HL-60 (cell line): ENCODE measurements at regions not wholly inside any gene's neighbourhood (a gene's known extent, or its start where the extent isn't known, plus 50 kb on each side); places are given as distances from the start of the nearest gene placed in this dataset.

Source experiments
- DNase-seq, 2 experiments: peaks; one replicate each; pipeline ENCODE4 v3.0.0-alpha.2; 2010 to 2020; ENCODE audit warnings: low read depth in 1 of 2, low spot score in 1 of 2
- H3K27ac ChIP-seq: fragments of 250-450 bp; sonication (Bioruptor Pico); replicated peaks from 2 replicates; pipeline ENCODE4 v1.5.1; 2020; ENCODE audit warnings: mild to moderate bottlenecking, moderate library complexity
- H3K27me3 ChIP-seq: fragments of 250-450 bp; sonication (Bioruptor Pico); 2 replicates; pipeline ENCODE4 v1.5.1; 2021; ENCODE audit warnings: mild to moderate bottlenecking, moderate library complexity; ENCODE audit not compliant: insufficient read depth, poor library complexity, severe bottlenecking
- H3K4me3 ChIP-seq: replicated peaks from 2 replicates; pipeline ENCODE4 v1.5.1; 2011; ENCODE audit warnings: mild to moderate bottlenecking, control low read depth, low read length; ENCODE audit not compliant: insufficient read depth
- GABPA ChIP-seq: IDR thresholded peaks from 2 replicates; pipeline ENCODE4 v1.6.1; 2012; ENCODE audit warnings: low read depth
- POLR2AphosphoS5 ChIP-seq: IDR thresholded peaks from 2 replicates; pipeline ENCODE4 v1.6.1; 2012; ENCODE audit warnings: low read depth
- SPI1 ChIP-seq: IDR thresholded peaks from 2 replicates; pipeline ENCODE4 v1.6.1; 2012; ENCODE audit warnings: low read depth, mild to moderate bottlenecking, borderline replicate concordance
- TF ChIP-seq, protein P1 (sequence below): IDR thresholded peaks from 2 replicates; pipeline ENCODE4 v1.6.1; 2012; ENCODE audit warnings: low read depth; ENCODE audit not compliant: insufficient replicate concordance
- TF ChIP-seq, protein P2 (sequence below): IDR thresholded peaks from one replicate; pipeline ENCODE4 v1.5.1; 2011; ENCODE audit warnings: low read length, control low read depth, inconsistent platforms; ENCODE audit not compliant: insufficient read depth

GRCh38 chr3:174466471-174467054 lies 392.6 kb upstream of the NAALADL2 start:
- Histone ChIP-seq H3K27ac (no peak overlapping the region), H3K27me3 (no peaks in the 10 kb centered on the region), H3K4me3 (no peak overlapping the region)
- TF ChIP-seq, protein P1, sequence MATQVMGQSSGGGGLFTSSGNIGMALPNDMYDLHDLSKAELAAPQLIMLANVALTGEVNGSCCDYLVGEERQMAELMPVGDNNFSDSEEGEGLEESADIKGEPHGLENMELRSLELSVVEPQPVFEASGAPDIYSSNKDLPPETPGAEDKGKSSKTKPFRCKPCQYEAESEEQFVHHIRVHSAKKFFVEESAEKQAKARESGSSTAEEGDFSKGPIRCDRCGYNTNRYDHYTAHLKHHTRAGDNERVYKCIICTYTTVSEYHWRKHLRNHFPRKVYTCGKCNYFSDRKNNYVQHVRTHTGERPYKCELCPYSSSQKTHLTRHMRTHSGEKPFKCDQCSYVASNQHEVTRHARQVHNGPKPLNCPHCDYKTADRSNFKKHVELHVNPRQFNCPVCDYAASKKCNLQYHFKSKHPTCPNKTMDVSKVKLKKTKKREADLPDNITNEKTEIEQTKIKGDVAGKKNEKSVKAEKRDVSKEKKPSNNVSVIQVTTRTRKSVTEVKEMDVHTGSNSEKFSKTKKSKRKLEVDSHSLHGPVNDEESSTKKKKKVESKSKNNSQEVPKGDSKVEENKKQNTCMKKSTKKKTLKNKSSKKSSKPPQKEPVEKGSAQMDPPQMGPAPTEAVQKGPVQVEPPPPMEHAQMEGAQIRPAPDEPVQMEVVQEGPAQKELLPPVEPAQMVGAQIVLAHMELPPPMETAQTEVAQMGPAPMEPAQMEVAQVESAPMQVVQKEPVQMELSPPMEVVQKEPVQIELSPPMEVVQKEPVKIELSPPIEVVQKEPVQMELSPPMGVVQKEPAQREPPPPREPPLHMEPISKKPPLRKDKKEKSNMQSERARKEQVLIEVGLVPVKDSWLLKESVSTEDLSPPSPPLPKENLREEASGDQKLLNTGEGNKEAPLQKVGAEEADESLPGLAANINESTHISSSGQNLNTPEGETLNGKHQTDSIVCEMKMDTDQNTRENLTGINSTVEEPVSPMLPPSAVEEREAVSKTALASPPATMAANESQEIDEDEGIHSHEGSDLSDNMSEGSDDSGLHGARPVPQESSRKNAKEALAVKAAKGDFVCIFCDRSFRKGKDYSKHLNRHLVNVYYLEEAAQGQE, result no peak
- TF ChIP-seq POLR2AphosphoS5 (no peak), GABPA (no peak), SPI1 (no peak)
- no peak for DNase-seq

GRCh38 chr3:174477491-174477890 lies 381.6 kb upstream of the NAALADL2 start:
- Histone ChIP-seq H3K27ac (no peak overlapping the region), H3K27me3 (no peaks in the 10 kb centered on the region), H3K4me3 (no peak overlapping the region)
- no peak for DNase-seq
- TF ChIP-seq, protein P1, result no peak
- TF ChIP-seq GABPA (no peak), POLR2AphosphoS5 (no peak), SPI1 (no peak)
- TF ChIP-seq, protein P2, sequence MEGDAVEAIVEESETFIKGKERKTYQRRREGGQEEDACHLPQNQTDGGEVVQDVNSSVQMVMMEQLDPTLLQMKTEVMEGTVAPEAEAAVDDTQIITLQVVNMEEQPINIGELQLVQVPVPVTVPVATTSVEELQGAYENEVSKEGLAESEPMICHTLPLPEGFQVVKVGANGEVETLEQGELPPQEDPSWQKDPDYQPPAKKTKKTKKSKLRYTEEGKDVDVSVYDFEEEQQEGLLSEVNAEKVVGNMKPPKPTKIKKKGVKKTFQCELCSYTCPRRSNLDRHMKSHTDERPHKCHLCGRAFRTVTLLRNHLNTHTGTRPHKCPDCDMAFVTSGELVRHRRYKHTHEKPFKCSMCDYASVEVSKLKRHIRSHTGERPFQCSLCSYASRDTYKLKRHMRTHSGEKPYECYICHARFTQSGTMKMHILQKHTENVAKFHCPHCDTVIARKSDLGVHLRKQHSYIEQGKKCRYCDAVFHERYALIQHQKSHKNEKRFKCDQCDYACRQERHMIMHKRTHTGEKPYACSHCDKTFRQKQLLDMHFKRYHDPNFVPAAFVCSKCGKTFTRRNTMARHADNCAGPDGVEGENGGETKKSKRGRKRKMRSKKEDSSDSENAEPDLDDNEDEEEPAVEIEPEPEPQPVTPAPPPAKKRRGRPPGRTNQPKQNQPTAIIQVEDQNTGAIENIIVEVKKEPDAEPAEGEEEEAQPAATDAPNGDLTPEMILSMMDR, result no peak

DNA sequence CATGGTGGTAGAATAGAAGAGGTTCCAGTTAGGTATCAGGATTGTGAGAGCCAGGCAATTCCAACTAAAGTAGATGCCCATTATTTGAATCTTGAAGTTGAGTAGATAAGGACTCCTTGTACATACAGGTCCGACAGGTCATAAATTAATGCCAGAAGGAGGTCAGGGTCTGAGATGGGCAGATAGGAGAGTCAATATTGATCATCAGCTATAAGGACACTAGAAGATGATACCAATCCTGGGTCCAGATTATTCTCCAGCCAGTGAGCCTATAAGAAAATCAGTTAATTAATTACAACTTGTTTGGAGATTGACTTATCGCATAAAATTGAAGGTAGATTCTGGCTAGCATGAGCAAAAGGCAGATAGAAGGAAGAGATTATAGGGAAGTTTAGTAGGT lies 378.4 kb upstream of the NAALADL2 start:
- H3K27me3 ChIP-seq, result no peaks in the 10 kb centered on the region
- H3K27ac ChIP-seq, result no peak overlapping the region
- no peak for DNase-seq
- H3K4me3 ChIP-seq, result no peak overlapping the region
- TF ChIP-seq GABPA (no peak), POLR2AphosphoS5 (no peak), SPI1 (no peak)
- TF ChIP-seq, protein P2, result no peak
- TF ChIP-seq, protein P1, result no peak
